ENCODE measurements at regions not wholly inside any gene's neighbourhood (a gene's known extent, or its start where the extent isn't known, plus 50 kb on each side); places are given as distances from the start of the nearest gene placed in this dataset.

DNA sequence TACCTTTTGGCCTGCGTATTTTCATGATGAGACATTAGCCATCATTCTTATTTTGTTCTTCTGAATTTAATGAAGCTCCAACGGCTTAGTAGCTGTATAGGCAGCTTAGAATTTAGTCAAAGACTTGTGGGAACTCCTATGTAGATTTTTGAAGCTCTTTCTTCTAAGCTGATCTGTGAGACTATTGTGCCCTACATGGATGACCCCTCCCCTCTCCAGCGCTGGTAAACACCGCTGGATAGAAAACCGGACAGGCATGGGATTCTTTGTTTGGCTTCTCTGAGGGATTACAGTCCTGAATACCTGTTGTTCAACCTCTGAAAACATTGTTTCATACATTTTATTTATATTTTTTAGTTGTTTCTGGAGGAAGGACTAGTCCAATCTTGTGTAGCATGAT is 1353.4 kb downstream of the GRIK2 start:
- intact Hi-C loops (cut with micrococcal nuclease; ENCODE audit: unreplicated experiment) (no loop called here), in situ Hi-C loops (cut with HindIII; ENCODE audit: low pct_unique_long_range_greater_than_20kb, low sequenced_read_pairs) (no loop called here)
- BruUV-seq (replicated peaks), result no TSS peak
- ATAC-seq (no peak), DNase-seq (ENCODE audit: low read depth, low spot score) (no peak)
- H3K4me1 ChIP-seq (ENCODE audit: control insufficient read depth, insufficient read depth, low read length), result peaks cover 13% of the 10 kb centered on the region
- no peaks in the 10 kb centered on the region for H3K36me3 ChIP-seq (ENCODE audit: control insufficient read depth, insufficient read depth, low read length)
- no peaks in the 10 kb centered on the region for H3K9me3 ChIP-seq (ENCODE audit: control insufficient read depth, insufficient read depth, low read depth, low read length)
- H3K27ac ChIP-seq (ENCODE audit: low read length), result no peak overlapping the region
- TF ChIP-seq, protein P1, sequence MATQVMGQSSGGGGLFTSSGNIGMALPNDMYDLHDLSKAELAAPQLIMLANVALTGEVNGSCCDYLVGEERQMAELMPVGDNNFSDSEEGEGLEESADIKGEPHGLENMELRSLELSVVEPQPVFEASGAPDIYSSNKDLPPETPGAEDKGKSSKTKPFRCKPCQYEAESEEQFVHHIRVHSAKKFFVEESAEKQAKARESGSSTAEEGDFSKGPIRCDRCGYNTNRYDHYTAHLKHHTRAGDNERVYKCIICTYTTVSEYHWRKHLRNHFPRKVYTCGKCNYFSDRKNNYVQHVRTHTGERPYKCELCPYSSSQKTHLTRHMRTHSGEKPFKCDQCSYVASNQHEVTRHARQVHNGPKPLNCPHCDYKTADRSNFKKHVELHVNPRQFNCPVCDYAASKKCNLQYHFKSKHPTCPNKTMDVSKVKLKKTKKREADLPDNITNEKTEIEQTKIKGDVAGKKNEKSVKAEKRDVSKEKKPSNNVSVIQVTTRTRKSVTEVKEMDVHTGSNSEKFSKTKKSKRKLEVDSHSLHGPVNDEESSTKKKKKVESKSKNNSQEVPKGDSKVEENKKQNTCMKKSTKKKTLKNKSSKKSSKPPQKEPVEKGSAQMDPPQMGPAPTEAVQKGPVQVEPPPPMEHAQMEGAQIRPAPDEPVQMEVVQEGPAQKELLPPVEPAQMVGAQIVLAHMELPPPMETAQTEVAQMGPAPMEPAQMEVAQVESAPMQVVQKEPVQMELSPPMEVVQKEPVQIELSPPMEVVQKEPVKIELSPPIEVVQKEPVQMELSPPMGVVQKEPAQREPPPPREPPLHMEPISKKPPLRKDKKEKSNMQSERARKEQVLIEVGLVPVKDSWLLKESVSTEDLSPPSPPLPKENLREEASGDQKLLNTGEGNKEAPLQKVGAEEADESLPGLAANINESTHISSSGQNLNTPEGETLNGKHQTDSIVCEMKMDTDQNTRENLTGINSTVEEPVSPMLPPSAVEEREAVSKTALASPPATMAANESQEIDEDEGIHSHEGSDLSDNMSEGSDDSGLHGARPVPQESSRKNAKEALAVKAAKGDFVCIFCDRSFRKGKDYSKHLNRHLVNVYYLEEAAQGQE (IDR thresholded peaks at IDR 0.05; ENCODE audit: insufficient read depth in 1 of 2, low read depth in 2 of 2, low read length in 1 of 2), result no peak
- TF ChIP-seq POLR2AphosphoS5 (IDR thresholded peaks at IDR 0.05; ENCODE audit: low read depth, low read length), result no peak
- TF ChIP-seq SIN3A (IDR thresholded peaks at IDR 0.05; ENCODE audit: borderline replicate concordance, insufficient read depth, low read depth, low read length), result no peak
- TF ChIP-seq TCF7L2 (IDR thresholded peaks at IDR 0.05; ENCODE audit: low read depth, low read length), result no peak
- TF ChIP-seq CTCF (IDR thresholded peaks at IDR 0.05), result no peak
- H3K4me3 ChIP-seq (ENCODE audit: low read depth in 2 of 2, low read length in 2 of 2), result no peak overlapping the region
- no peaks in the 10 kb centered on the region for H3K27me3 ChIP-seq (ENCODE audit: control insufficient read depth, insufficient read depth, low read length)
- CTCF ChIA-PET, result no interaction called here
- POLR2A ChIA-PET, result no interaction called here

- Histone ChIP-seq H3K27me3 (ENCODE audit: control insufficient read depth, insufficient read depth, low read length) (no peaks in the 10 kb centered on the region), H3K9me3 (ENCODE audit: control insufficient read depth, insufficient read depth, low read depth, low read length) (no peaks in the 10 kb centered on the region), H3K27ac (ENCODE audit: low read length) (peak overlapping the region; percentile 78), H3K36me3 (ENCODE audit: control insufficient read depth, insufficient read depth, low read length) (no peaks in the 10 kb centered on the region), H3K4me3 (ENCODE audit: low read depth in 2 of 2, low read length in 2 of 2) (no peak overlapping the region), H3K4me1 (ENCODE audit: control insufficient read depth, insufficient read depth, low read length) (peaks cover 15% of the 10 kb centered on the region)
- CTCF ChIA-PET, result no interaction called here
- no TSS peak for BruUV-seq (replicated peaks)
- intact Hi-C loops (cut with micrococcal nuclease; ENCODE audit: unreplicated experiment), result no loop called here
- in situ Hi-C loops (cut with HindIII; ENCODE audit: low pct_unique_long_range_greater_than_20kb, low sequenced_read_pairs), result no loop called here
- POLR2A ChIA-PET, result no interaction called here
- TF ChIP-seq CTCF (IDR thresholded peaks at IDR 0.05) (no peak), TCF7L2 (IDR thresholded peaks at IDR 0.05; ENCODE audit: low read depth, low read length) (no peak), POLR2AphosphoS5 (IDR thresholded peaks at IDR 0.05; ENCODE audit: low read depth, low read length) (no peak), SIN3A (IDR thresholded peaks at IDR 0.05; ENCODE audit: borderline replicate concordance, insufficient read depth, low read depth, low read length) (no peak)
- TF ChIP-seq, protein P1 (IDR thresholded peaks at IDR 0.05; ENCODE audit: insufficient read depth in 1 of 2, low read depth in 2 of 2, low read length in 1 of 2), result no peak
- peak; percentile 48; the same call in 1 of the 2 replicates for ATAC-seq
- DNase-seq (ENCODE audit: low read depth, low spot score), result no peak
Measured at GRCh38 chr6:102742754-102743356, 1349.3 kb downstream of the GRIK2 start.

All from Panc1 (cell line).